GM18505 (cell line): ENCODE measurements at regions not wholly inside any gene's neighbourhood (a gene's known extent, or its start where the extent isn't known, plus 50 kb on each side); places are given as distances from the start of the nearest gene placed in this dataset.

Source experiments
- ATAC-seq: cut with Tn5 transposase; IDR thresholded peaks from one replicate; pipeline ENCODE4 v1.9.1; 2021; ENCODE audit not compliant: unreplicated experiment
- POLR2A ChIP-seq: IDR thresholded peaks from 4 replicates; pipeline ENCODE4 v1.6.1; 2011; ENCODE audit warnings: borderline replicate concordance; ENCODE audit not compliant: insufficient read depth, insufficient read length; ENCODE audit errors: extremely low read depth

DNA sequence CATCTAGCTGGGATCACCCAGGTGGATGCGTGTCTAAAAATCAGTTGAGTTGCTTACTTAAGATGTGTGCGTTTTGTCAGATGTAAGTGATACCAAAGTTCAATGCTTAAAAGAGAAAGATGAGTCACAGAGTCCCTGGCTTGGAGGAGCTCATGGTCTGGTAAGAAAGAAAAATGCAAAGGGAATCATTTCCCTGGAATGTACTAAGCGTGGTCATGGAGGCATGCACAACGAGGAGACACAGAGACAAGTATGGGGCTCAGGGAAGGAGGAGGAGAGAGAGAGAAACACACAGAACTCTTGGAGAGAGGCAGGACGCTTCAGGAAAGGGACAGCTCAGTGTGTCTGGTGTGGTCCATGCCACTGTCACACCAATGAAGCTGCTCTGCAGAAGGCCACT, 186.9 kb upstream of the GMDS start:
- no peak for ATAC-seq
- TF ChIP-seq POLR2A: no peak

- TF ChIP-seq POLR2A: no peak
- ATAC-seq: no peak
Observed at GRCh38 chr6:2430612-2431011, 185.2 kb upstream of the GMDS start.

DNA sequence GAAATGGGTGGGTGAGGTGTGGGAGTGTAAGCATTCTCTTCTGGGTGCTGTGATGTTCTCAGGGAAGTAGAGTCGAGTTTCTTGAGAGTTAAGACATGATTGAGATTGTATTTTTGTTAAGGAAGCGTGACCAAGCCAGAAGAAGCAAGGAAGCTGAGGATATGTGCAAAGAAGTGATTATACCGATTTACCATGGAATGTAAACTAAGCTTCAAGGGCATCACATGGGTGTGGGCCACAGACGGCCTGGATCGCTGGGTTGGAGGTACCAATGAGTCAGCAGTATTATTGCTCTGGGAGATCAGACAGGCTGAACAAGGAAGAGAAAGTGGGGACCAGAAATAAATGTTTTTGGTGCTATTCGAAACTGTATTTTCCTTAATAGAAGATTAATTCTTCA, 184.1 kb upstream of the GMDS start:
- ATAC-seq: no peak
- no peak for TF ChIP-seq POLR2A

GRCh38 chr6:2429032-2429431, 183.6 kb upstream of the GMDS start:
- ATAC-seq: no peak
- TF ChIP-seq POLR2A: no peak

- no peak for ATAC-seq
- no peak for TF ChIP-seq POLR2A
Observed at GRCh38 chr6:2426561-2427340, 181.3 kb upstream of the GMDS start.

- TF ChIP-seq POLR2A: no peak
- ATAC-seq: no peak
Observed at GRCh38 chr6:2416128-2416712, 170.8 kb upstream of the GMDS start.

DNA sequence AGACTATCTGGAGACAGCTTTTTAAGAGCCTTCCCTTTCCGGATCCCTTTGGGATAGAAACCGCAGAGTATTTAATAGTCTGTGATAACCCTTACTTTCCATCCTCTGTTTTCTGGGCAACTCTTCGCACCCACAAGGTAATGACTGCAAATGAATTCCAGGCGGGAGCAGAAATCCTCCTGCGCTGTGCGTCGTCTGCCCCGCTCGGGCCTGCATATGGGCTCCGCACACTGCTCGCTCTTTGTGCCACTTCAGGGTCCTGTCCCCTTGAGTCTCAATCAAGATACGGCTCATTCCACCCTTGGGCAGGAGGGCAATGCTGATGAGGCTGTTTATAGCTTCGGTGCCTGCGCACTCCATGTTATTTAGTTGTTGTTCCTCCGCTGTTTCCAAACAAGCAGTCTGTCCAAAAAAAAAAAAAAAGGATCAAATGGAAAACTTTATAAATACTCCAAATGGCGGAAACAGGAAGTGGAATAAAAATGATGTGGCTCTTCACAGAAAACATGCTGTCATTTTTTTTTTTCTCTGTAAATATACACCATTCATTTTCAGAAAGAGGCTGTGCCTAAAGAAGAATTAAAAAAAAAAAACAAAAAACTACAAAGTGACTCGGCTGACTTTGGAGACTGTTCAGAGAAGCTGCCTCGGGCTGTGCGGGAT, 169.6 kb upstream of the GMDS start:
- TF ChIP-seq POLR2A: no peak
- ATAC-seq: no peak

DNA sequence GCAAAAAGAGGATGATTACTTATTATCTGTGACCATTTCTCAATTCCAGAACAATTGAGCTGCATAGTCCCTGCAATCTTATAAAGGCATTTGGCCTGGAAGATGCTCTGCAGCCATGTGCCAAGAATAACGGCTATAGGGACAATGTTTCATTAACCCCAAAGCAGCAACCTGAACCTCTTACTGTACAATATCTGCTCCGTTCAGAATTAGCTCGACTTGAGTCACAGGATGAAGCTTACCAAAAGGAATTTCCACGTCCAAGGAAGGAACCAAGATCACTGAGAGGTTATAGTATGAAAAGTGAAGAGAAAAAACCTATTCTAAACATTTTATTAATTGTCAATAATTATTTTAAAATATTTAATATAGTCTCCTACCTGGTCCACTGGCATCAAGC, 167.3 kb upstream of the GMDS start:
- no peak for TF ChIP-seq POLR2A
- ATAC-seq: no peak

DNA sequence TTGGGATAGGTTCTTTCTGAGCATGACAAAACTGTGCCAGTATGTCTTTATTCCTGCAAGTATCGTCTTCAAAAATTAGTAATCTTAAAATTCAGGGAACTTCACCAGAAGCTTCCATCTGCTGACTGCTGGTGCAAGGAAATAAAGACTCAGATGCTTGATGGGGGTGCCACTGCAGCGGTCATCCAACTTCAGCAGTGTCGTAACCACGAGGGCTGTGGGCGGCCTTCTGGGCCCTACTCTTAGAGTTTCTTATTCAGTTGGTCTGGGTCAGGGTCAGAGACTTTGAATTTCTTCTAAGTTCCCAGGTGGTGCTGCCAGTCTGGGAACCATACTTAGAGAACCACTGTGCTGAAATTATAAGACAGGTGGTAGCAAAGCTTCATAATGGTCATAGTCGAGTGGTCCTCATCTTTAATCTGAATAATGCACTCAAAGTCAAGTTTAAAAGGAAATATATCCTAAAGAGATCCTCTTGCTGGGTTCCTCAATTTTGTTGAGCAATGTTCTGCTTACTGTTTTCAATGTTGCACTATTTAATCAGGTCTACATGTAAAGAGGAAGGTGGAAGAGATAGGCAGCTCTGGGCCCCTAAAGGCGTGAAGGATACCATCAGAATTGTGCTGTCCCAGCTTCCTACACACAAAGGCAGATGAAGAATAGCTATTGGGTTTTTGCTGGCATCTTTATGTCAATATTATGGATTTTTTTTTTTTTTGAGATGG, 165.4 kb upstream of the GMDS start:
- TF ChIP-seq POLR2A: no peak
- no peak for ATAC-seq

DNA sequence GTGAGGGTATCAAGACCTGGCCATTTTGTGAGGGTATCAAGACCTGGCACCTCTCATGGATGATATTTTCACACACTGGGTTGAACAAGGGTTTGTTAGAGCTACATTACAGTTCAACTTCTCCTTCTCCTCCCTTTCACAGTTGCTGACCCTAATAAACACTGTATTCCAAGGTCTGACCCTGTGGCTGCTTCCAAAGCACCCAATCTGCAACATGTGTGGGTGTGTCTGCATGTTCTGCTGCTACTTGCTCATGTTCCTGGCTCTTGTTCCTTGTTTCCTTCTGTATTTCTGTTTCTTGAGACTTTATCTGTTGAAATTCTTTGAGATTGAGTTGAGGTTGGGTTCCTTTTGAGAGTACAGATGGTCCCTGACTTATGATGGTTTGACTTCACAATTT, 162.1 kb upstream of the GMDS start:
- TF ChIP-seq POLR2A: no peak
- ATAC-seq: no peak

GRCh38 chr6:2404211-2404929, 159.0 kb upstream of the GMDS start:
- no peak for TF ChIP-seq POLR2A

DNA sequence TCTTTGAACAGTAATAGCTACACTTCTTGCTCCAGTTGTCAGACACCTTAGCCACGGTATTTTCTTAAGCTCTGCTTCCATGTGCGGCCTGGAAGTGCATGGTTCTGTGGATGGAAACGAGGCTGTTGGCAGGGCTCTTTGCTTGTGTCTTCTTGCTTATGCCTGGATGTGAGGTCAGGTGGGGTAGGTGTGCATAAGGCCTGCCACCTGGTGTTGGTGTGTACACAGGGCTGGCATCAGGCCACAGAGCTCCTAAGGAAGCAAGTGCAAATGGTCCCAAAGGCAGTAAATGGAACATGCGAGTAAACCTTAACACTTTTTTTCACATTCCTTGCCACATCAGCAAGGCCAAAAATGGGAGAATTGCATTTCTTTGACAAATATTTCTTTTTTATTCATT, 158.1 kb upstream of the GMDS start:
- TF ChIP-seq POLR2A: no peak
- no peak for ATAC-seq

More at GRCh38 chr6:2404211-2404929, 159.0 kb upstream of the GMDS start:
- no peak for ATAC-seq

GRCh38 chr6:2396846-2397630, 151.6 kb upstream of the GMDS start:
- no peak for TF ChIP-seq POLR2A
- ATAC-seq: no peak

GRCh38 chr6:2396042-2396657, 150.7 kb upstream of the GMDS start:
- ATAC-seq: no peak
- TF ChIP-seq POLR2A: no peak
